ENCODE measurements at regions not wholly inside any gene's neighbourhood (a gene's known extent, or its start where the extent isn't known, plus 50 kb on each side); places are given as distances from the start of the nearest gene placed in this dataset.

DNA sequence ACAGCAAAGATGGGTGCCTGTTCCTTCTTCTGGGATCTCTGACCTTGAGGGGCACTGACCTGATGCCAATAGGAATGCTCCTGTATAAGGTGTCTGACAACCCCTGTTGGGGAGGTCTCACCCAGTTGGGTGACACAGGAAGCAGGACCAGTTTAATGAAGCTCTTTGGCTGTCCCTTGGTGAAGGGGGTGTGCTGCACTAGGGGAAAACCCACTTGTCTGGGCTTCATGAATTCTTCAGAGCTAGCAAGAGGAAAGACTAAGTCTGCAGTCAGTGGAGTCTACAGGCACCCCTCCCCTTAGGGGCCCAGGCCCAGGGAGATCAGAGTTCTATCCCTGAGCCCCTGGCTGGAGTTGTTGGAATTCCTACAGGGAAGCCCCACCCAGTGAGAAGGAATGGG lies 550.8 kb upstream of the CHAC2 start:
- Histone ChIP-seq H3K4me1 (no peaks in the 10 kb centered on the region), H3K27me3 (no peaks in the 10 kb centered on the region), H3K36me3 (no peaks in the 10 kb centered on the region), H3K9me3 (peaks cover 0 to 4% (median 0%) of the 10 kb centered on the region in 4 donors), H3K27ac (no peak overlapping the region), H3K4me3 (no peak overlapping the region)
- TF ChIP-seq POLR2AphosphoS5 (IDR thresholded peaks at IDR 0.05) = no peak
- TF ChIP-seq POLR2A (IDR thresholded peaks at IDR 0.05) = no peak
- no peak for TF ChIP-seq EP300 (IDR thresholded peaks at IDR 0.05)
- TF ChIP-seq, protein P1, sequence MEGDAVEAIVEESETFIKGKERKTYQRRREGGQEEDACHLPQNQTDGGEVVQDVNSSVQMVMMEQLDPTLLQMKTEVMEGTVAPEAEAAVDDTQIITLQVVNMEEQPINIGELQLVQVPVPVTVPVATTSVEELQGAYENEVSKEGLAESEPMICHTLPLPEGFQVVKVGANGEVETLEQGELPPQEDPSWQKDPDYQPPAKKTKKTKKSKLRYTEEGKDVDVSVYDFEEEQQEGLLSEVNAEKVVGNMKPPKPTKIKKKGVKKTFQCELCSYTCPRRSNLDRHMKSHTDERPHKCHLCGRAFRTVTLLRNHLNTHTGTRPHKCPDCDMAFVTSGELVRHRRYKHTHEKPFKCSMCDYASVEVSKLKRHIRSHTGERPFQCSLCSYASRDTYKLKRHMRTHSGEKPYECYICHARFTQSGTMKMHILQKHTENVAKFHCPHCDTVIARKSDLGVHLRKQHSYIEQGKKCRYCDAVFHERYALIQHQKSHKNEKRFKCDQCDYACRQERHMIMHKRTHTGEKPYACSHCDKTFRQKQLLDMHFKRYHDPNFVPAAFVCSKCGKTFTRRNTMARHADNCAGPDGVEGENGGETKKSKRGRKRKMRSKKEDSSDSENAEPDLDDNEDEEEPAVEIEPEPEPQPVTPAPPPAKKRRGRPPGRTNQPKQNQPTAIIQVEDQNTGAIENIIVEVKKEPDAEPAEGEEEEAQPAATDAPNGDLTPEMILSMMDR (IDR thresholded peaks at IDR 0.05) = no peak
- DNase-seq (no peak), ATAC-seq (ENCODE audit: low FRiP score in 2 of 2) (peak in 1 of 2 donors; percentile 15)

DNA sequence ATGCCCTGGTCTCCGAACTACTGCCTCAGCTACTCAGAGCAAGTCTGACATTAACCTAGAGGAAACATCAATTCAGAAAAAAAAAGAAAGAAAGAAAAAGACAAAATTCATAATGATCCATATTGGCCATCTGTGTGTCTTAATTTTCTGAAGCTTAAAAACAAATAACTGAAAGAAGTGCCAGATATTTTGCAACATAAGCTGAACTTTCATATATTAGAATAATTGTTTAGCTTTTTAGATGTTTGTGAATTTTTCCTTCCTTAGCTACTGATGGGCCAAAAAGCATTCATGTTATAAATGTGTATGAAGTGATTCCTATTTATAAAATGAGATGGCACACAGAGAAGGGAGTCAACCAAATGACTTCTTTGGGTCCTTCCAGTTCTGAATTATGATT lies 555.0 kb upstream of the CHAC2 start:
- Histone ChIP-seq H3K4me1 (no peaks in the 10 kb centered on the region), H3K27me3 (no peaks in the 10 kb centered on the region), H3K36me3 (no peaks in the 10 kb centered on the region), H3K9me3 (peaks cover 0 to 4% (median 0%) of the 10 kb centered on the region in 4 donors), H3K4me3 (no peak overlapping the region), H3K27ac (no peak overlapping the region)
- no peak for ATAC-seq (ENCODE audit: low FRiP score in 2 of 2)
- TF ChIP-seq POLR2AphosphoS5 (IDR thresholded peaks at IDR 0.05) (no peak), POLR2A (IDR thresholded peaks at IDR 0.05) (no peak), EP300 (IDR thresholded peaks at IDR 0.05) (no peak)
- TF ChIP-seq, protein P1 (IDR thresholded peaks at IDR 0.05) = no peak
- 63 to 91% methylated on average over 1 of the region's 1 CpG for WGBS, 2 donors
- no peak for DNase-seq

DNA sequence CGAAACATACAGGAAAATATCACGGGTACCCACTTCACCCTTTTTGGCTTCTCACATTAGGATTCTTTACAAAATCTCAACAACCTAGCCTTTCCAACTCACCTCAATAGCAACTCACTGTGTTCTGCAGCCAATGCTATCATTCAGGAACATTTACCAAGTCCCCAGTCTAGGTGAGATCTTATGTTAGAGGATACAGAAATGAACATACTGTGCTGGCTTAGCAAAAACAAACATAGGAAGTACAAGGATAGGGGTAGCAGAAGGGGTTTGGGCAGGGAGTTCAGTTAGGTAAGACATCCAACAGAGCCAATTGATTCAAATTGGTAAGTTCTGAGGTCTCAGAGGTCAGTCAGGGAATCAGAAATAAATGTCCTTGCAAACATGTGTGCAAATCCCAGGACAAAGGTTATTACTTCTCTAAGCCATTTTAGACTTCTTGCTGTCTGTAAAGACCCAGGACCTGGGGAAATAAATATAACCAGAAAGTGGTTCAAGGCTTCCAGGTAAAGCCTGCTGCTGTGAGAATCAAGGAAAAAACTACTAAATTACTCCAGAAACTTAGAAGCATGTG lies 556.3 kb upstream of the CHAC2 start:
- no peak overlapping the region for H3K27ac ChIP-seq
- H3K9me3 ChIP-seq = peaks cover 0 to 4% (median 0%) of the 10 kb centered on the region in 4 donors
- H3K4me3 ChIP-seq = no peak overlapping the region
- WGBS, 2 donors = 64 to 70% methylated on average over 2 of the region's 2 CpGs
- H3K27me3 ChIP-seq = no peaks in the 10 kb centered on the region
- DNase-seq (no peak), ATAC-seq (ENCODE audit: low FRiP score in 2 of 2) (no peak)
- no peaks in the 10 kb centered on the region for H3K36me3 ChIP-seq
- TF ChIP-seq POLR2AphosphoS5 (IDR thresholded peaks at IDR 0.05) = no peak
- no peak for TF ChIP-seq EP300 (IDR thresholded peaks at IDR 0.05)
- no peak for TF ChIP-seq POLR2A (IDR thresholded peaks at IDR 0.05)
- H3K4me1 ChIP-seq = no peaks in the 10 kb centered on the region

DNA sequence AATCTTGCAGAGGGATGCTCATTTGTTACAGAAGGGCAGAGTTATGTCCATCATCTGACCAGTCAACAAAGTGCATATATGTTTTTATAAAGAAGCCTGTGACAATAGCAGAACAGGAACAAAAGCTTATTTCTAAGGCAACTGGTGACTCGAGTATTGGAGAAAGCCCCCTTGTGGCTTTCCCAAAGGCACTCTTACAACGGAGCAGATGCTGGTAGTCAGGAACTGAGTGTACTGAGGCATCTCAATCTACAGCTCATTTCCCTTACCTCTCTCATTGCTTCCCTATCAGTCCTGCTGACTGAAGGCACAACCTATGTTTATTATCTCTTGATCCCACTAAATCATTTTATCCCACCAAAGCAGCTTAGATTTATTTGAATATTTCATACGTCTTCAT lies 557.1 kb upstream of the CHAC2 start:
- no peak for ATAC-seq (ENCODE audit: low FRiP score in 2 of 2)
- no peak for TF ChIP-seq EP300 (IDR thresholded peaks at IDR 0.05)
- no peak for TF ChIP-seq POLR2A (IDR thresholded peaks at IDR 0.05)
- TF ChIP-seq, protein P1 (IDR thresholded peaks at IDR 0.05) = no peak
- no peak for TF ChIP-seq POLR2AphosphoS5 (IDR thresholded peaks at IDR 0.05)
- no peak overlapping the region for H3K27ac ChIP-seq
- no peaks in the 10 kb centered on the region for H3K36me3 ChIP-seq
- no peaks in the 10 kb centered on the region for H3K9me3 ChIP-seq
- DNase-seq = no peak
- H3K27me3 ChIP-seq = no peaks in the 10 kb centered on the region
- H3K4me3 ChIP-seq = no peak overlapping the region
- H3K4me1 ChIP-seq = no peaks in the 10 kb centered on the region
- 47 to 51% methylated on average over 3 of the region's 3 CpGs for WGBS, 2 donors

DNA sequence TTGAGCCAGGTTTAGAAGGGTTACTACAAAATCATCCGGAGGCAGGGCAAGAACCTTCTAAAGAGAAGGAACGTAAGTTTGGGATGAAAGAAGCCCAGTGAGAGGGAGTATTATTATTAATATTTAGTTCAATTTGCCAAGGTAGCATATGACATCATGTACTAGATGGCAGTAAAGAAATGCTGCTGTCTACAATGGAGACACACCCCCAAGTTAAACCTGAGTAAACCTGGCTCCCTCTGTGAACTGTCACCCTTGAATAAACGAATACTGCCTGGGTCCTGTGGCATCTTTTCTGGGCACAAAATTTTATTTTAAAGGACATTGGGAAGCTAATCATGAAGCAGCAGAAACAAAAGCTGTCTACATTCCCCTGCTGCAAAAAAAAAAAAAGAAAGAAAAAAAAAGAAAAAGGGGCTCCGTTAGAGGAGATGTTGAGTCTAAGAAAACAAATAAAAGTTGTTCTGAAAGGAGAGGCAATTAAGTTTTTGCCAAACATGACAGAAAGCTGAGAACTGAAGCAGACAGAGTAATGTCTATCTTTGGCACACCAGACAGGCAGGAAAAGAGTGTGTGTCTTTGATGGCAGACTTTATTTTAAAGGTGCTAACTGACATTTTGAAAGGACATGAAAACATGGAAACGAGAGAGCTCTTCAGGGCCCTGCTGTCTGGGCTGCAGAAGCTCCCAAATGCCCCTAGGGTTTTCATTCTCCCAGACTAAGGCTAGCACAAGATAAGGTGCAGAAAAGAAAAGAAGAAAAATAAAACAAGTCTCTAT lies 557.7 kb upstream of the CHAC2 start:
- no peaks in the 10 kb centered on the region for H3K36me3 ChIP-seq
- H3K9me3 ChIP-seq = no peaks in the 10 kb centered on the region
- no peak for ATAC-seq (ENCODE audit: low FRiP score in 2 of 2)
- no peak overlapping the region for H3K4me3 ChIP-seq
- TF ChIP-seq EP300 (IDR thresholded peaks at IDR 0.05) (no peak), POLR2A (IDR thresholded peaks at IDR 0.05) (no peak), POLR2AphosphoS5 (IDR thresholded peaks at IDR 0.05) (no peak)
- TF ChIP-seq, protein P1 (IDR thresholded peaks at IDR 0.05) = no peak
- no peaks in the 10 kb centered on the region for H3K27me3 ChIP-seq
- H3K27ac ChIP-seq = no peak overlapping the region
- DNase-seq = no peak
- 47 to 64% methylated on average over 5 of the region's 5 CpGs for WGBS, 2 donors
- H3K4me1 ChIP-seq = no peaks in the 10 kb centered on the region
